ELR (cell line): ENCODE measurements at regions not wholly inside any gene's neighbourhood (a gene's known extent, or its start where the extent isn't known, plus 50 kb on each side); places are given as distances from the start of the nearest gene placed in this dataset.
"Not testable (repeated sequence)": the region's sequence is repeated elsewhere in the genome, so short reads cannot be mapped to it uniquely, and the experiment has no call there.

Source experiments
- DNase-seq: peaks from one replicate; pipeline ENCODE4 v3.0.0-alpha.2; 2015; ENCODE audit warnings: low read depth

DNA sequence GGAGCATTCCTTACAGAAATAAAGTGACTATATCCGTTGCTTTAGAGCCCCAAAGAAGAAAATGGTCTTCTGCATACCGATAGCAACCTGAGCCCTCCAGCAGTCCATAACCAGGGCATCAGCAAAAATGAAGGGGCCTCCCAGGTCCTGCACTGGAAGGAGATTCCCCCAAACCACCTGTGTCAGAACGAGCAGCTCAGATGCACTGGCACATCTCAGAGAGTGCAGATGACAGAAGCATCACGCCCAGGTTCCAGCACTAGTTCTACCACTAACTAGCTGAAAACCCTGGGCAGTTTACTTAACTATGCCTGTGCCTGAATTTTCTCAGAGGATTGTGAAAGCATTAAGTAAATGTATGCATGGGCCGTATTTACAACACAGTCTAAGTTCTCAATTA, 466.7 kb upstream of the MYT1L start:
- DNase-seq, result no peak

DNA sequence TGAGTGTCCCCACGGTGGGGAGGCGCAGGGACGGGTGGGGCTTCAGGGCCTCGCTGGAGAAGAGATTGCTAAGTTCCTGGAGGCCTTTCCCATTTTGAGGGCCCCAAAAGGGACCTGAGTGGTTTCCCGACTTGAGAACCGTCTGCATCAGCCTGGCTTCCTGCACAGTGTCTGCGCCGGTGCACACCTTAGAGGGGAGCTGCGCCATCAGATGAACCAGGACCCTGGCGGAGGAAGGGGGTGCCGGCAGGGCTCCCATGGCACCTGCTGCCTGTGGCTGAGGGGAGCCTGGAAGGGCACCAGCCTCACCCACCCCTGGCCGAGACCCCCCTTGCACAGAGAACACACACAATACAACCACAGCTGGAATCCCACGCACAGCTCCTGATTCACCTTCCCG, 465.1 kb upstream of the MYT1L start:
- DNase-seq, result no peak

DNA sequence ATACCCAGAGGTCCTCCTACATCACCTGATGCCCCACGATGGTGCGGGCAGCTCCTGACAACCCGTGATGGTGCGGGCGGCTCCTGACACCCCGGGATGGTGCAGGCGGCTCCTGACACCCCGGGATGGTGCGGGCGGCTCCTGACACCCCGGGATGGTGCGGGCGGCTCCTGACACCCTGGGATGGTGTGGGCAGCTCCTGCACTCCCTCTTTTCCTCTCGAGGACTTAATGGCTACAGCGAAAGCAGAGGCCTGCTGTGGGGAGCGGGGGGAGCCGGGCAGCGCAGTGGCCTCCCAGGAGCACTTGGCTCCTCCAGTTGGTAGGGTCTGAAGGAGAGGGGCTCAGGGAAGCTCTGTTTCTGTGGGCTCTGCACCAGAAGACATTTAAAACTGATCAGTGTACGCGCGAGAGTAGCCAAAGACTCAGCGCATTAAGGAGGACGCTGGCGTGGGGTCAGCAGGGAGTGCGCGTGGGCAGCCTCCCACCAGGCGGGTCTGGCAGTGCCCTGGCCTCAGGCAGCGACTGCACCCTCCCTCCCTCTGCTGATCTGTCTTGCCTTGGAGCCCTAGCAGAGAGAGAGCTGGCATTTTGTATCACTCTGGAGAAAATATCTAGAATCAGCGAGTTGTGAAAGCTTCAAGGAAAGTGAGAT, 464.5 kb upstream of the MYT1L start:
- no peak for DNase-seq

DNA sequence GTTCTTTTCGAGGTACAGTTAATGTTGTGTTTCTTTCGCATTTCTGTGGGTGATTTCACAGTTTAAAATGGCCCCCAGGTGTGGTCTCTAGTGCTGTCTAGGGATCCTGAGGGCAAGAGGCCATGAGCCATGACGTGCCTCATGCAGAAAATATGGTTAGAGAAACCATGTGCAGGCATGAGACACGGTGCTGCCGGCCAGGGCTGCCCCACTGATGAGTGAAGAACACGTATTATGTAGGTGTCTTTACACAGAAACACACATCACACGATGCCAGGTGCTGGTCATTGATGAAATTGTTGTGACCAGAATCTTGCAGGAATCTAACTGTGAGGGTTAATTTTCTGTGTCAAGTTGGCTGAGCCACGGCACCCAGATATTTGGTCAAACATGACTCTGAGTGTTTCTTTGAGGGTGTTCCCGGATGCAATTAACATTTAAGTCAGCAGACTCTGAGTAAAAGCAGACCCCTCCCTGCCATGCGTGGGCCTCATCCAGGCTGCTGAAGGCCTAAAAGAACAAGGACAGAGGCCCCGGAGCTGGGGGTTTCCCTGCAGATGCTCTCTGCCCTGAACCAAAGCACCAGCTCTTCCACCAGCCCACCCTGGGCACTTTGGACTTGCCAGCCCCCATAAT, 463.0 kb upstream of the MYT1L start:
- DNase-seq, result no peak

DNA sequence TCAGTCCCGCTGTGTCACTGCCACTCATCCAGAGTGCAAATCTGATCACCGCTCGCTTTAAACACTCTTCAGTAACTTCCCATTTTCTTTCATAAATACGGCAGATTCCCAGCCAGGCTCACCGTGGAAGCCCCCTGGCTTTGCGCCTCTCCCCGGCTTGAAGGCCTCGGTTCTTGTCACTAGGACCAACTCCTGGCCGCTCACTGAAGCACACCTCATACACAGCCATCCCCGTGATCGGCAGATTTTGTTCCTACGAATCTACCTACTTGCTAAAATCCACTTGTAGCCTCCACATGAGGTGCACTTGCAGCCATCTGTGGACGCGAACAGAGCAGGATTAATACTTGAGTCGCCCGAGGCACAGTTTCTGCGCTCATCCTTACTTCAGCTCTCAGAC, 462.4 kb upstream of the MYT1L start:
- no peak for DNase-seq

DNA sequence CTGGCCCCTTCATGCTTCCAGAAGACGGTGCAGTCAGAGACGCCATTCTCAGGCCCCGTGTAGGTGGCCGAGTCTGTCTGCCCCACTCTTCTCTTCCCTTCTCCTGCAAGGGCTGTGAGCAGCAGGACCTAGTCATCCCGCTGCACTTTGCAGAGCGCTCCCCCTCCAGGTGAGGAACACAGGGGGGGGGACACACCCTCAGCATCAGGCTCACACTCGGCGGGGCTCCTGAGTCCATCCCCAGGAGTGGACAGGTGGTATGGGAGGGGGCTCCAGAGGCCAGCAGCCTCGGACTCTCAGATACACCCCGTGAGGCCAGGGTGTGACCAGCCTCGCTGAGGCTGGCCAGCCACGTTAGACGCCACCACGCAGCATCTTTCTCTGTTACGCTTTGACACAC, 460.5 kb upstream of the MYT1L start:
- no peak for DNase-seq

DNA sequence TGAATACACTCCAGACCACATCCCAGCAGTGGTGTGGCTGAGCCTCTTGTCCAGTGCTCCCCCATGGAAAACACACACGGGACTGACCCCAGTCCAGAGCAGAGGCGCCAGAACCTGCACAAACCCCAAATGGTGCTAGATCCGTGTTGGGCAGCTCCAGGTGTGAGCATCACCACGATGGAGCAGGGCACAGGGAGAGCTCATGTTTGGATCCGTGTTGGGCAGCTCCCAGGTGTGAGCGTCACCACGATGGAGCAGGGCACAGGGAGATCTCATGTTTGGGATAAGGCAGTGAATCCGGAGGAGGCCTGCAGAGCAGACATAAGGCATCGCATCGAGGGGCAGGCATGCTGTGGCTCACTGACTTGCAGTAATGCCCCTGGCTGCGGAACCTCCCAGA, 460.0 kb upstream of the MYT1L start:
- DNase-seq, result no peak

DNA sequence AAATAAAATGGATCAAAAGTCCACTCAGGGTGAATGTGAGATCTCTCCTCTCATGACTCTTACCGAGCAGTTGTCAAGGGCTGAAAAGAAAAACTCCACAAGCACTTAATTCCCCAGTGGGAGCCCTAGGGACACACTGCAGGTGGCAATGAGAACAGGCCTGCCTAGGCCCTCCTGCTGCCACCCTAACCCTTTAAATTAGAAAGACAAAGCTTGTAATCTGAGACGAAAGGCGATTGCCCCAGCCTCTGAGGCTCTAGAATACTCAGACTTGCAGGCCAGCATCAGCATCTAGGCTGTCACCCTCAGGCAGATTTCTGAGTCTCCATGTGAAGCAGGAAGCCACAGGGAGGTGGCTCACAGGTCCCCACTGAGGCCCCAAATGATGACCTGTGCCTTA, 457.0 kb upstream of the MYT1L start:
- DNase-seq, result no peak

DNA sequence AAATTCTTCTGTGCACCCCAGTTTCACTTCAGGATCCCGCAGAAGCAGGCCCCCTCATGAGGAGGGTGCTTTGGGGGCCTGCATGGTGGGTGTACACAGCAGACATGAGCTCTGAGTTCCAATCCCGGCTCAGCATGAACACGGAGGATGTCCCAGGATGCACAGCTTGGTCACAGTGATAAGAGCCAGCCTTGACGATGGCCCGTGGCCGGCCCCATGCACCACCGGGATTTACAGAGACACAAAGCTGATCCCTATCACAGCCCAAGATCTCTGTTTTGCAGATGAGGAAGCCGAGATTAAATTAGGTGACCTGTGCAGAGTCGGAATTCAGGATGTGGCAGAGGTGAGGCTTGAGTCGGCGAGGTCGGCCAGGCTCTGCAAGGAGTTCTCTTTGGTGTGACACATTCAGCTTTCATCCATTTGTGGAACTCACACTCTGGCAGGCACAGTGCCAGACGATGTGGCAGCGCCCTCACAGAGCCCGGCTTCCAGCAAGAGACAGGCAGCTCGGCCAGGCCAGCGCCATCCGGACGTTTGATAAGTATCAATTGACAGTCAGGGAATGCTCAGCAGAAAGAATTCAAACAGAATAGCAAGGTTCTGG, 456.3 kb upstream of the MYT1L start:
- DNase-seq, result no peak

DNA sequence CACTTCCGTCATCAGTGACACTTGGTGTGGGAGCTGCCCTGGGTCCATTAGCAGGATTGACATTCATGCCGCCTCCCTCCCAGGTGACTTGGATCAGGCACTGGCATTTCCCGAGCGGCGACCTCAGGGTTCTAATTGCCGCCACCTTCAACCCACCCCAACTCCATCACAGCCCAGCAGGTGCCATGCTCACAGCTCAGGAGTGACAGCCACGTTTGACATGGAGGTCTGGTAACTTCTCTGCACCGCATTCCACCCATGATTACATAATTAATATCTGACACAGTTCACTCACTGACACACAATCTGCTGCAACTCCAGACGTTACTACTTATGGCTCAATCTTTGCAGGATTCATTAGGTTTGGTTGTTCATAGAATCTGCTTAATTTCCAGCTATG, 450.9 kb upstream of the MYT1L start:
- DNase-seq, result no peak

DNA sequence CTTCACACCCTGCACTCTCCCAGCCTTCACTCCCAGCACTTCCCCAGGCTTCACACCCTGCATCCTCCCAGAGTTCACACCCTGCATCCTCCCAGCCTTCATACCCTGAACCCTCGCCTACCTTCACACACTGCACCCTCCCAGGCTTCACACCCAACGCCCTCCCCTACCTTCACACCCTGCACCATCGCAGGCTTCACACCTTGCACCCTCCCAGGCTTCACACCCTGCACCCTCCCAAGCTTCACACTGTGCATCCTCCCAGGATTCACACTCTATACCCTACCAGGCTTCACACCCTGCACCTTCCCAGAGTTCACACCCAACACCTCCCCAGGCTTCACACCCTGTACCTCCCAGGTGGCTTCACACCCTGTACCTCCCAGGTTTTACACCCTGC, 448.7 kb upstream of the MYT1L start:
- DNase-seq, result no peak

DNA sequence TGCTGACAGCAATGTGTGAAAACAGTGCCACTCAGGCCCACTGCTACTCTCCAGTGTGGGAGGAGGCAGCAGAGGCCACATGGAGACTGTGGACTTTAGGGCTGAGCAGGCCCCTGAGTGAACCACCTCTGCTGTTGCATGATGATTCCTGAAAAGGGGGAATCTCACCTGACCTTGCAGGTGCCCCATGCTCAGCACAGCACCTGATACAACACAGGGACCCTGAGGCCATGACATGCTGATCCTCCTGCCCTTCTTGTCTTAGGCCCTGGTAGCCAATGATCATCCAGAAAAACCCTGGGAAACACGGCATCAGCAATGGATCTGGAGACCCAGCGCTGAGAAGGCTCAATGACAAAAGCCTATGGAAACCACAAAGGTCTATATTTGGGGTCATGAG, 446.8 kb upstream of the MYT1L start:
- DNase-seq, result no peak

DNA sequence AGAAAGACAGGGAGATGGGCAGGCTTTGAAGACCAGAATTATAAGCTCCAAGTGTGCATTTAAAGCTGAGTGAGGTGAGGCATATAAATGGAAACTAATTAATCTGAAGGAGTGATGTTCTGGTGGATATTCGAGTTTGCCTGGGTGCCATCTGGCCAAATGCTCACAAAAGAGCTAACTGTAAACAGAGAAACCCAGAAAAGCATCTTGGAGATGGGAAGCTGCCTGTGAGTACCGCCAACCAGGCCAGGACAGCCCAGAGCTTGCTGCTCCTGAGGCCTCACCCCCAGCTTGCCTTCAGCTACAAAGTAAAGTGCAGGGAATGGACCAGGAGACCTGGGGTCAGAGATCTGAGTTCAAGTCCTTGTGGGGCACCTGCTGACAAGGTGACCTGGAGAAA, 446.1 kb upstream of the MYT1L start:
- no peak for DNase-seq

DNA sequence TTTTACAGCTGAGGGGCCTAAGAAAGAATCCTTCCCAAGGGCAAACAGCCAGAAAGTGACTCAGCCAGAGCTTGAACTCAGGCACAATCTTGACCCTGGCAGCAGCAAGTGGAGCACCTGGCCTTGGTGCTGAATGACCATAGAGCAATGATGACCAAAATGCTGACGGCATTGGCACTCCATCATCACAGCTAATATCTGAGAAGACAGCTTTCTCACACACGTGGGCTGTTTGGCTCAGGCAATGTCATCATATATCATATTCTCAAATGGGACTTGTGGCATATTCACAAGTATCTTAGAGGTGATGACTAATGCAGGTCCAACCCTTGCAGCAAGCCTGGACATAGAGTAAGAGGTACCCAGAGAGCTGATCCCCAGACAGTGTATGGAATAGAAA, 443.9 kb upstream of the MYT1L start:
- no peak for DNase-seq

DNA sequence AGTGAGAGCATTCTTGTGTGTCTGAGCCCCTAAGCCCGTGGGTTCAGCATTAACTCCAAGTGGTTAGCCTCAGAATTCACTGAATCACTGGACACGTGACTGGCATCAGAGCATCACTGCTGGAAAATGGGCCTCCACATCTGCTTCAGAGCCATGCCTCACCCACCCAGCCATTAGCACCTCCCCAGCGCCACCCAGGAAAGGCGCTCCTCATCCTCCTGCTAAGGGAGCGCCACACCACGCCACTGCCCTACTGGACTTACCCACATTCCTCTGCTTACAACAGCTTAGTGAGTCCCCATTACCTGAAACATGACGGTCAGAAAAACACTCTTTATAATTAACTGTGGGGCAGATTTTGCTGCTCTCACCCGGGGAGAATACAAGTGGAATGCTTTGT, 442.6 kb upstream of the MYT1L start:
- DNase-seq, result no peak

DNA sequence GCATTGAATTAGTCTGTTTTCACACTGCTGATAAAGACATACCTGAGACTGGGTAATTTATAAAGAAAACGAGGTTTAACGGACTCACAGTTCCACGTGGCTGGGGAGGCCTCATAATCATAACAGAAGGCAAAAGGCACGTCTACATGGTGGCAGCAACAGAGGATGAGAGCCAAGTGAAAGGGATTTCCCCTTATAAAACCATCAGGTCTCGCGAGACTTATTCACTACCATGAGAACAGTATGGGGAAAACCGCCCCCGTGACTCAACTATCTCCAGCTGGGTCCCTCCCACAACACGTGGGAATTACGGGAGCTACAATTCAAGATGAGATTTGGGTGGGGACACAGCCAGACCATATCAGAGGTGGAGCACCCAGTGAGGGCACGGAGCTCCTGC, 442.0 kb upstream of the MYT1L start:
- DNase-seq, result not testable (repeated sequence)

DNA sequence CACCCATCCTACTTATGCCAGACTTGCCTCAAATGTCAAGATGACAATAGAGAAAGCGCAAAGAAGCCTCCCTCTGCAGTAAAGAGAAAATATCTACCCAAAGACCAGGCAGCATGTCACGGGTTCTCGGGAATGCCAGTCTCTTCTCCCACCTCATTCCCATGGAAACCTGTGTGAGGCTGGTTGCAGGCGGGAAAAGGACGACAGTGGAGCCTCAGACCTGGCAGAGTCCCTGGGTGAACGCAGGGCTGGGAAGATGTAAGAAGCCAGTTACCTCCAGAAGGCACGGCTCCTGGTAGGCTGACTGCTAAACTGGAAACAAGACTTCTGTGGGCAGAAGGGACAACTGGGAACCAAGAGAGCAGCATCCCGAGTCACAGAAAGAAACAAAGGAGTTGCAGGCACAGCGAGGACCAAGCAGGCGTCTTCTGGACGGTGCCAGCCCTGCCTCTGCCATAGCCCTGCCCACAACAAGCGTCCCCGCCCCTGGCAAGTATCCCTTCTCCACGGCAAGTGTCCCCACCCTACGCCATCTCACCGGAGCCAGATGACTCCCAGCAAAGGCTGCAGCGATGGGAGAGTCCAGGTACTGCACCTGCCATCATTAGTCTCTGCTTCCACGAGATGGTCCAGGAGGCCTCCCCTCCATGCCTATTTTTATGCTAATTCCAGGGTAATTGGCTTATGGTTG, 440.8 kb upstream of the MYT1L start:
- no peak for DNase-seq

DNA sequence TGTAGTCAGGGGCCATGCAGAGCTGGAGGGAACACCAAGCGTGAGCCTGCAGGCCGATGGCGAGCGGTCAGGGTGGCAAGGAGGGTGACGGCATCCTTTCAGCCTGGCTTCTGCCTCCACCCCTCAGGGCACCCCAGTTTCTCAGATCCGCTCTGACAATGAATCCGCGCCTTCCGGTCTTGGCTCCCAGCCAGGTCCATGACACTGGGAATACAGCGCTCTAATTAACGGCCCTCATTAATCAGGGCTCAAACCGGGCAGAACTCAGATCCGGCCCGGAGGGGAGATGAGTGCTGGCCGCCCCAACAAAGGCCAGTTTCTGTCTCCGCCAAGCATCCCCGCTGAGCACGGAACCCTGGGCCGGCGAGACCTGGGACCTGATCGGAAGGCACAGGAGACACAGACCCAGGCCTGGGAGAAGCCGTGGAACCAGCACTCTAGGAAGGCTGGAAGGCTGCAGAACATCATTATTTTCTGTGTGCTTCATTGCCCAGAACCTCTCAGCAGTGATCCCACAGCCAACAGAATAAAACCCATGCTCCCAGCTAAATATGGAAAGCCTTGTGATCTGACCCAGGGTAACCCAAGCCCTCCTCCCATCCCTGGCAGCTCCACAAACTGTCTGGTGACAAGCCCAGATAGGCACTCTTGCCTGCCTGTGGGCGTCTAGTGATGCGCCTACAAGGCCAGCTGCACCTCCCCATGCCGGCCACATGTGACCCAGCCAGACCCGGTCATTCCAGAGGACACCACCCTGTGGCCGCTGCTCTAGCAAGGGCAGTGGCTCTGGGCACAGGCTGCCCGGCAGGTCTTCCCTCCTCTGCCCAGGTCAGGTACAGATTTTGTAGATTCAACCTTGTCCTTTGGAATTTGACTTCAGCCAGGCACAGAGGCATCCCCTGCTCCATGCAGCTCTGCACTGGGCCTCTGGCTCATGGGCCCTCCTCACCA, 438.7 kb upstream of the MYT1L start:
- DNase-seq, result no peak

DNA sequence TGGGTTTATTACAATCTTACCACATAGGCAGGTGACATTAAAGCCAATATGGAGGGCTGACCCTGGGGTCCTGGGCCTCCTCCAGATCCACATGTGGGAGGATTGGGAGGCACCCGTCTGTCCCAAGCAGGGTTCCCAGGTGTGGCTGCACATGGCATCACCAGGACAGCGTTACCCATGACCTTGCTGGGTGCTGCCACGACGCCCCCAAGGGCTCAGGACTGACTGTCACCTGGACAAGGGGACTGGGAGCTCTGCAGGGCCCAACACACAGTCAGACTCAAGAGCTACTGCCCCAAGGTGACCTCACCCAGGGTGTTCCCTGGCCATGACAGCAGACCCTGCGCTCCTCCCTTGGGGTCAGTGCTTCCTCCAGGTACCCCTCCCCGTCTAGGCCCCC, 437.4 kb upstream of the MYT1L start:
- no peak for DNase-seq

DNA sequence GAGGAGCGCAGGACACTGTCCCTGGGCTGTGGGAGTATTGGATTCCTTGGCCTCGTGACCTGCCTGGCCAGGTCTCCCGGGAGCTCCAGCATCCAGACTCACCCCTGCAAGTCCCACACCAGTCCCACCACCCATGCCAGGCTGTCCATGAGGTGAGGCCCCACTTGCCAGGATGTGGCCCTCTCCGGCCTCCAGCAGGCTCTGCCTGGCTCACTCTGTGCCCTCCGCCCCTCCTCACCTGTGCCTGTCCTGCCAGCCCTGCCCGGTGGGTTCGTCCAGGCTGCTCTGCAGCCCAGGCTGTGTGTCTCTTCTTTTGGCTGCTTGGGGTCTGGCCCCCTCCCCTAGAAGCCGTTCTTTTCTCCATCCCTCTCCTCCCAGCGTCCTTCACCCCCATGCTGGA, 436.8 kb upstream of the MYT1L start:
- no peak for DNase-seq

DNA sequence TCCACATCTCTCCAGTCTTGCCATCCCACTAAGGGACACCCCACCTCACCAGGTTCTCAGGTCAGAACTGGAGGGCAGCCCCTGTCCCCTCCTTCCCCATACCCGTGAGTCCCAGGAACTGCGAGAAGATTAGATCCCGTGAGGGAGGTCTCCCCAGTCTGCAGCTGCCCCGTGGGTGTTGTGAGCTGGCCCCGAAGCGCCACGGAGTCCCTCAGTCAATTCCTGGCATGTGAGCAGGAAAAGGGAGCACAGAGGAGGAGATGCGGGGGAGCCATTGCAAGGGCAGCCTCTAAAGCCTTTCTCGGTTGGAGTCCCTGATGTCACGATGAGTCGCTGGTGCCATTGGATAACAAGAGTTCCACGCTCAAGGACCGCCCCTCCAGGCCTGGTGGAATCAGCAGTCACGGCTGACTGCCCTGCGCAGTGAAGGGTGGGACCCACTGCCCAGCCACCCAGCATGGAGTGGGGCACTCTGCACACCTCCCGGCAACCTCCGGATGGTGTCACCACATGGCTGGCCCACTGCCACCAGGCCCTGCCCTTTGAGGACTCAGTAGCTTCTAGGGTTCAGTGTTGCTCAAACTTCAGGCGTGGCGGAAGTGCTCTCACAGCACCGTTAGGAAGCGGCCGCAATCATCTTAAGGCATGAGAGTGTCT, 434.9 kb upstream of the MYT1L start:
- no peak for DNase-seq
